Aorta (tissue), 5 donors: ENCODE measurements at regions not wholly inside any gene's neighbourhood (a gene's known extent, or its start where the extent isn't known, plus 50 kb on each side); places are given as distances from the start of the nearest gene placed in this dataset.

Experiments used
- ATAC-seq: fragments of 200-7000 bp; cut with Tn5 transposase; one replicate; pipeline ENCODE4 v1.9.1; 2022; ENCODE audit warnings: moderate library complexity; ENCODE audit not compliant: low FRiP score
- DNase-seq, 2 donors: peaks; one replicate each; pipeline ENCODE4 v3.0.0-alpha.2; 2020
- H3K27ac ChIP-seq, 2 donors: one replicate each; pipeline ENCODE4 v1.5.1; 2013; ENCODE audit warnings: low read length in 2 of 2, mild to moderate bottlenecking in 2 of 2, moderate library complexity in 2 of 2, control low read depth in 1 of 2, inconsistent platforms in 1 of 2, low read depth in 1 of 2
- H3K27me3 ChIP-seq, 2 donors: one replicate each; pipeline ENCODE4 v1.6.1; 2013; ENCODE audit warnings: control low read depth in 1 of 2, low read length in 1 of 2, mild to moderate bottlenecking in 1 of 2, moderate library complexity in 1 of 2; ENCODE audit not compliant: insufficient read depth in 2 of 2, control insufficient read depth in 1 of 2
- H3K36me3 ChIP-seq, 2 donors: one replicate each; pipeline ENCODE4 v1.6.1; 2013; ENCODE audit warnings: control low read depth in 1 of 2, low read length in 1 of 2, mild to moderate bottlenecking in 1 of 2; ENCODE audit not compliant: insufficient read depth in 2 of 2, control insufficient read depth in 1 of 2
- H3K4me1 ChIP-seq, 2 donors: one replicate each; pipeline ENCODE4 v1.6.1; 2013; ENCODE audit warnings: low read length in 2 of 2, control low read depth in 1 of 2, mild to moderate bottlenecking in 1 of 2, moderate library complexity in 1 of 2; ENCODE audit not compliant: insufficient read depth in 2 of 2, control insufficient read depth in 1 of 2
- H3K4me3 ChIP-seq, 2 donors: one replicate each; pipeline ENCODE4 v1.5.1; 2013; ENCODE audit warnings: low read length in 2 of 2, control low read depth in 1 of 2, mild to moderate bottlenecking in 1 of 2
- H3K9me3 ChIP-seq: one replicate; pipeline ENCODE4 v1.6.1; 2013; ENCODE audit warnings: mild to moderate bottlenecking, low read length; ENCODE audit not compliant: control insufficient read depth
- WGBS, 2 donors: extraction: QIAGEN DNeasy Blood & Tissue Kit; methylation state at CpG; one replicate each; pipeline ENCODE4 v1.1.7; 2013; 5-methylcytosine and 5-hydroxymethylcytosine counted together
- intact Hi-C, 2 donors: fragments of 100-400 bp; cut with DNase I; formaldehyde crosslinking; loops; one replicate each; pipeline versions ENCODE4 v1.14.2 to v1.15.0; 2022
- donor health status: healthy with polysubstance abuse.
- donor health status: Bipolar disorder and iron deficiency.
- donor health status: DM: no; HTN: no; CAD: no.
- donor health status: DM: no; HTN: no; CAD: no.
- donor health status: DM: yes; HTN: yes; CAD: no.

DNA sequence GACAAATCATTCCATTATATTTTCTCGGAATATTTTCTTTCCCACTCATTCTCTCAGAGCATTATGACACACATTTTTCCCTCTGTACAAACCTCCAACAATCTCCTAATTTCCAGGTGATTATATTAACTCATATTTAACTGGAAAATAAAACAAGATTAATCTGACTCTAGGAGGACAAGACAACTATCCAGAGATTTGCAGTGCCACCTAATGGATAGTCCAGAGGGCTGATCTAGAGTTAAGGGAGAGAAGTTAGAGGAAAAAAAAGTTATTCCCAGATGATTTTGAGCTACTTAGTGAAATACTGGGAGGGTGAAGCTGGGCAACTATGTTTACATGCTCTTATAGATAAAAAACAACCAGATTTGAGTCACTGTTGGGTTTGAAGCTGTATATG is 161.7 kb downstream of the ALX1 start:
- Histone ChIP-seq H3K27me3 (no peaks in the 10 kb centered on the region), H3K4me3 (no peak overlapping the region), H3K27ac (no peak overlapping the region), H3K9me3 (no peaks in the 10 kb centered on the region), H3K4me1 (no peaks in the 10 kb centered on the region), H3K36me3 (no peaks in the 10 kb centered on the region)
- intact Hi-C loops = no loop called here
- 66 to 70% methylated on average over 1 of the region's 1 CpG for WGBS, 2 donors
- no peak for DNase-seq
- ATAC-seq = no peak

DNA sequence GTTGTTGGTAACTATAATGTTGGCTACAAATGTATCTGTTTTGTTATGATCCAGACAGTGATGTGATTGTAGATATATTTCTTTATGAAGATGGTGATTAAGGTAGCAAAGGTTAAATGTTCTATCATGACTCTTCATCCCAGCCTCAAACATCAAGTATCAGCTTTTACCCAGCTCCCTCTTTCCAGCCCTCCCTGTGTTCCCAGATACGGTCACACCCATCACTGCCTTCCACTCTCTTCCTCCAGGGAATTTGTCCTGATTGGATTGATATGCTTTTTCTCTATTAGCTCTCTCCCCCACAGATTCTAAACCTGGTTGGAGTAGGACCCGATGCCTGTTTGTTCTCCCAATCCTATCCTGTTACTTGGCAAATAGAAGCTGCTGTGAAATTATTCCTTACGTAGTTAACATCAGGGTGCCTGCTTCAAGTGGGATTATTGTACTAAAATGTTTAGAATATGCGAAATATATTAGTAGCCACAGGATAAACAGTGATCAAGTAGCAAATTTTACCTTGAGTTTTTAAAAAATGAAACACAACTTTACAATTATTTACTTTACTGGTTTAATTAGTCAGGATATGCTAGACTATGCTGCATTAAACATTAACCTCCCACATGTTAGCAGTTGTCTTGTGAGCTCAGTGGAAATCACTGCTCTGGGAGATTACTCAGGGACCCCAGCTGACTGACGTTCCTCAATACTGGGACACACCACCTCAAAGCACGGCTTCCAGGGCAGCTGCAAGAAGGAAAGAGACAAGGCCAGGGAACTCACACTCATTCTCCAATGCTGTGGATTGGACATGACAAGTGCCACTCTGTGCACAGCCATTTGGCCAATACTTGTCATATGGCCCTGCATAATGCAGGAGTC is 165.3 kb downstream of the ALX1 start:
- Histone ChIP-seq H3K4me1 (no peaks in the 10 kb centered on the region), H3K27me3 (no peaks in the 10 kb centered on the region), H3K36me3 (no peaks in the 10 kb centered on the region), H3K4me3 (no peak overlapping the region), H3K9me3 (no peaks in the 10 kb centered on the region), H3K27ac (no peak overlapping the region)
- no peak for DNase-seq
- intact Hi-C loops = loop anchor here in 1 of 2 donors (5.0 kb wide), 1 partner anchor 368 kb away; no protein-coding TSS in a partner anchor
- ATAC-seq = no peak
- WGBS, 2 donors = 64 to 76% methylated on average over 6 of the region's 6 CpGs

DNA sequence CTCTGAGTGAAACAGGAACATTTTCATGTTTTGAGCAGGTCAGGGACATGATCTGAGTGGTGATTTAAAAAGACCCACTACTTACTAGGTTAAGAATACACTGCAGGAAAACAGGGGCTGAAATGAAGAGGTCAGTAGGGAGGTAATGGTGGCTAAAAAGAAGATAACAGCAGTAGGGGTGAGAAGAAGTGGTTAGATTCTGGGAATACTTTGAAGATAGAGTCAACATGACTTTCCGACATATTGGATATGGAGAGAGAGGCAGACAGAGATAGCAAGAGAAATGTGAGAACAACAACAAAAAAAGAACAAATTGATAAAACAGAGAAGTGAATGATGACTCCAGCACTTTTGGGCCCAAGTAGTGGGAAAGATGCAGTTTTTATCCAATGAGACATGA is 168.0 kb downstream of the ALX1 start:
- DNase-seq = no peak
- Histone ChIP-seq H3K27ac (no peak overlapping the region), H3K9me3 (no peaks in the 10 kb centered on the region), H3K27me3 (no peaks in the 10 kb centered on the region), H3K4me1 (no peaks in the 10 kb centered on the region), H3K4me3 (no peak overlapping the region), H3K36me3 (no peaks in the 10 kb centered on the region)
- ATAC-seq = no peak
- intact Hi-C loops = loop anchor here in 1 of 2 donors (5.0 kb wide), 1 partner anchor 371 kb away; no protein-coding TSS in a partner anchor
- 62 to 67% methylated on average over 1 of the region's 1 CpG for WGBS, 2 donors

DNA sequence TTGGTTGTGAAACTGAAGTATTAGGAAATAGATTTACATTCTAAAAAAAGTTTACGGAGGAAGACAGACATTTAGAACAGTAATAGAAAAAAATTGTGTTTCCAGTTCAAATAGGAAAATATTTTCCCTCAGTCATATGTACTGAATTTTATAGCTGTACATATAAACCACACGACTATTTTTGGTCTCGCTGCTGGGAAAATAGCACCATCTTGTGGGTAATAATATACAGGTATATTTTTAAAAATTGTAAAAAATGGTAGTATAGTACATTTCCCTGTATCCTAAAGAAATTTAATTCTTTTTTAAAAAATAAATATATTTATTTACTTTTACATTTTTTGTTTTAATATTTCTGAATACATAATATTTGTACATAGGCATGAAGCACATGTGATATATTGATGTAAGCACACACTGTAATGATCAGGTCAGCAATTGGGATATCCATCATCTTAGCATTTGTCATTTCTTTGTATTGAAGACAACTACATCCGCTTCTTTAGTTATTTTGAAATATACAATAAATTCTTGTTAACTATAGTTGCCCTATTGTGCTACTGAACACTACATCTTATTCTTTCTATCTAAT is 168.6 kb downstream of the ALX1 start:
- Histone ChIP-seq H3K36me3 (no peaks in the 10 kb centered on the region), H3K27ac (no peak overlapping the region), H3K4me1 (no peaks in the 10 kb centered on the region), H3K27me3 (no peaks in the 10 kb centered on the region), H3K4me3 (no peak overlapping the region), H3K9me3 (no peaks in the 10 kb centered on the region)
- WGBS, 2 donors = 29 to 32% methylated on average over 4 of the region's 4 CpGs
- no peak for DNase-seq
- intact Hi-C loops = loop anchor here in 1 of 2 donors (5.0 kb wide), 1 partner anchor 371 kb away; no protein-coding TSS in a partner anchor
- no peak for ATAC-seq

DNA sequence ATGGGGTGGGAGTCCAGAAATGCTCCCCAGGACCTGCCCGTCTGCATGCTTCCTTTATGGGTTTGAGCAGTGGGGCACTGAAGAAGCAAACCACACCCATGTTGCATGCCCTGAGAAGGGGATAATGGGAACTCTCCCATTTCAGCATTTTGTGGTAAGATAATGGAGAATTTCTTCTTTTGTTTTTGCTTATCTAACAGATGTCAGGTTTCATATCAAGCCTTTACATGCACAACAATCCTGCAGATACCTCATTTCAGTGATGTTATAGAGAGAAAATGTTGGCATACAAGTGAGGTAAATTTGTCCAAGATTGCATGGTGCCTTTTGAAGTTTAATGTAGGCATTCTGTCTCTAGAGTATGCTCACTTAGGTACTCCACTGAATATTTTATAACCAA is 177.0 kb downstream of the ALX1 start:
- intact Hi-C loops = no loop called here
- Histone ChIP-seq H3K27me3 (no peaks in the 10 kb centered on the region), H3K4me3 (no peak overlapping the region), H3K36me3 (no peaks in the 10 kb centered on the region), H3K4me1 (no peaks in the 10 kb centered on the region), H3K27ac (no peak overlapping the region), H3K9me3 (no peaks in the 10 kb centered on the region)
- DNase-seq (no peak), ATAC-seq (no peak)
- 87 to 89% methylated on average over 1 of the region's 1 CpG for WGBS, 2 donors

DNA sequence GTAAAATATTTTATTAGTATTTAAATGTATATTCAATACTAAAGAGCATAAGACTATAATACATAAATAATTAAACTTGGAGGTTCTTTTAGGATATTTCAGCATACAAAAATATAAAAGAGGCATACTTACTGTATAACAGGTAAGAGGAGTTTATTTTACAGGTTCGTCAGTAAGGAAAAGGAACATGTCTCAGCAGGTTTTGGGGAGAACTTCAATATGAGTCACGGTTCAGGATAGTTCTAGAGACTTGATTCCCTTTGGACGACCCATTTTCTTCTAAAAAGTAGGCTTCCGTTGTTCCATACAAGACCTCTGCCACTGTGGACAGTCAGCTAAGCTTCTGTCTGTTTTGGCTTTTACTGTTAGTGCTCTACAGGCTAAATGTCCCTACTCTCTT is 181.1 kb downstream of the ALX1 start:
- intact Hi-C loops = no loop called here
- no peak overlapping the region for H3K4me3 ChIP-seq
- ATAC-seq = no peak
- H3K9me3 ChIP-seq = no peaks in the 10 kb centered on the region
- H3K27me3 ChIP-seq = no peaks in the 10 kb centered on the region
- WGBS, 2 donors = 86 to 87% methylated on average over 4 of the region's 4 CpGs
- DNase-seq = no peak
- no peaks in the 10 kb centered on the region for H3K36me3 ChIP-seq
- H3K27ac ChIP-seq = no peak overlapping the region
- H3K4me1 ChIP-seq = no peaks in the 10 kb centered on the region

DNA sequence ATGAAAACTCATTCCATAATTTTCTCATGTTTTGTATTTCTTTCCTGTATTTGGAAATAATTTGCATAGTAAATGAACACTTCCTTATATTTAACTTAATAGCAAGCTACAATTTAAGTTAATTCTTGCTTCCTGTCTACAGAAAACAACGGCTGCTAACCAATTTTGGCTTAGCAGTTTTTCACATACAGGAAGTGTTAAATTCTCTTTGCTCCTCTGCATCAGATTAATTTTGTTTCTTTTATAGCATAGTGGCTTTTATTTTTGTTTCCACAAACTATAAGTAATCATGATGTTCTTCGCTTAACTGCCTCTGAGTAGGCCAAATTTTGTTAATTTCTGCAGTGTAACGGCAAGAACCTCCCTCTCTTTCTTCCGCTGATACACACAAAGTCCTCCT is 182.9 kb downstream of the ALX1 start:
- H3K4me3 ChIP-seq = no peak overlapping the region
- intact Hi-C loops = no loop called here
- DNase-seq (no peak), ATAC-seq (no peak)
- no peaks in the 10 kb centered on the region for H3K27me3 ChIP-seq
- no peaks in the 10 kb centered on the region for H3K36me3 ChIP-seq
- 64 to 73% methylated on average over 4 of the region's 4 CpGs for WGBS, 2 donors
- no peaks in the 10 kb centered on the region for H3K4me1 ChIP-seq
- no peak overlapping the region for H3K27ac ChIP-seq
- H3K9me3 ChIP-seq = no peaks in the 10 kb centered on the region

DNA sequence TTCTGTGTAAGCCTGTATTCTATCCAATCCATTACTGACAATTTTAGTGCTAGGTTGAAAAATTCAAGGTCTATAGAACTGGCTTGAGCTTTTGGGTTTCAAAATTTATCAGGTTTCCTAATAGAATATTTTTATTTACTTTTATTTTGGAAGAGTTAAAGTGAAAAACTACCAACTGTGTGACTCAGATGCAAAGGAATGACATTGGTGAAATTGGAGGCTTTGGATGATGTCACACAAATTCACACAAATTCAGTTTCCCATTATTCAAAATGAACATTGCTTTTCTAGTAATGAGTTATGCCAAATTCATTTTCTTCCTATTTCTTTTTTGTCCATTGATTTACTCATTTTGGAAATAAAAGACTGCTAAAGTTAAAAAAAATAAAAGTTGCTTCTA is 186.9 kb downstream of the ALX1 start:
- Histone ChIP-seq H3K27me3 (no peaks in the 10 kb centered on the region), H3K36me3 (no peaks in the 10 kb centered on the region), H3K4me3 (no peak overlapping the region), H3K4me1 (no peaks in the 10 kb centered on the region), H3K9me3 (no peaks in the 10 kb centered on the region), H3K27ac (no peak overlapping the region)
- DNase-seq (no peak), ATAC-seq (no peak)
- intact Hi-C loops = loop anchor here (5.0 kb wide), 3 partner anchors 400 to 455 kb away; partner anchors contain the start of gene NTS (in 1 of the 2)
